AG04449 (cell line): ENCODE measurements at regions not wholly inside any gene's neighbourhood (a gene's known extent, or its start where the extent isn't known, plus 50 kb on each side); places are given as distances from the start of the nearest gene placed in this dataset.

Experiments used
- CTCF ChIA-PET: fragments of 350-600 bp; formaldehyde crosslinking; extraction: SDS; loops from one replicate; lab custom pipeline; 2021; ENCODE audit warnings: antibody characterized with exemption; lab: Yijun Ruan, JAX
- POLR2A ChIA-PET: fragments of 400-600, 350-600 bp; formaldehyde crosslinking; extraction: SDS; loops from one replicate; lab custom pipeline; 2020; ENCODE audit warnings: antibody characterized with exemption, inconsistent platforms; lab: Yijun Ruan, JAX
- DNase-seq: peaks from one replicate; pipeline ENCODE4 v3.0.0-alpha.2; 2010; ENCODE audit warnings: low read depth, low spot score
- H3K4me3 ChIP-seq: 2 replicates; pipeline ENCODE4 v1.5.1; 2011; ENCODE audit warnings: low read depth, mild to moderate bottlenecking, control low read depth, low read length
- TF ChIP-seq, protein P1 (sequence below): IDR thresholded peaks from one replicate; pipeline ENCODE4 v1.5.1; 2011; ENCODE audit warnings: mild to moderate bottlenecking, moderate library complexity, low read length, control low read depth, inconsistent platforms; ENCODE audit not compliant: insufficient read depth; ENCODE audit errors: missing control alignments

DNA sequence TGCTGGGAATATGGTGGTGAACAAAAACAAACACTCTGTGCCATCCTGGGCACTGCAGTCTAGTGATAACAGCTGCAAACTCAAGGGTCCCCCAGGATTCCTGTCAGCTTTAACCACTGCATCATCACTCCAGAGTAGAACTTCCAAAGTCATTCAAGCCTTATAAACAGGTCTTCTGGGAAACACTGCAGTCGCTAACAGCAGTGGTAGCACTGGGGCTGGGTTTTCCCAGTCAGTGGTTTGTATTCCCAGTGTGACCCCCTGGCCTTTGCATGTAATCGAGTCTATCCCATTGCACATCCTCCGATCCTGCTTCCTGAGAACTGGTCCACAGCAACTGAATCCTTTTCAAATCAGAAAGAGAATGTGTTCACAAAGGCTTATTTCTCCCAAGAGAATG lies 623.5 kb downstream of the EDEM1 start:
- DNase-seq: no peak
- TF ChIP-seq, protein P1, sequence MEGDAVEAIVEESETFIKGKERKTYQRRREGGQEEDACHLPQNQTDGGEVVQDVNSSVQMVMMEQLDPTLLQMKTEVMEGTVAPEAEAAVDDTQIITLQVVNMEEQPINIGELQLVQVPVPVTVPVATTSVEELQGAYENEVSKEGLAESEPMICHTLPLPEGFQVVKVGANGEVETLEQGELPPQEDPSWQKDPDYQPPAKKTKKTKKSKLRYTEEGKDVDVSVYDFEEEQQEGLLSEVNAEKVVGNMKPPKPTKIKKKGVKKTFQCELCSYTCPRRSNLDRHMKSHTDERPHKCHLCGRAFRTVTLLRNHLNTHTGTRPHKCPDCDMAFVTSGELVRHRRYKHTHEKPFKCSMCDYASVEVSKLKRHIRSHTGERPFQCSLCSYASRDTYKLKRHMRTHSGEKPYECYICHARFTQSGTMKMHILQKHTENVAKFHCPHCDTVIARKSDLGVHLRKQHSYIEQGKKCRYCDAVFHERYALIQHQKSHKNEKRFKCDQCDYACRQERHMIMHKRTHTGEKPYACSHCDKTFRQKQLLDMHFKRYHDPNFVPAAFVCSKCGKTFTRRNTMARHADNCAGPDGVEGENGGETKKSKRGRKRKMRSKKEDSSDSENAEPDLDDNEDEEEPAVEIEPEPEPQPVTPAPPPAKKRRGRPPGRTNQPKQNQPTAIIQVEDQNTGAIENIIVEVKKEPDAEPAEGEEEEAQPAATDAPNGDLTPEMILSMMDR: no peak
- ChIA-PET POLR2A (no interaction called here), CTCF (no interaction called here)
- H3K4me3 ChIP-seq: no peak overlapping the region

DNA sequence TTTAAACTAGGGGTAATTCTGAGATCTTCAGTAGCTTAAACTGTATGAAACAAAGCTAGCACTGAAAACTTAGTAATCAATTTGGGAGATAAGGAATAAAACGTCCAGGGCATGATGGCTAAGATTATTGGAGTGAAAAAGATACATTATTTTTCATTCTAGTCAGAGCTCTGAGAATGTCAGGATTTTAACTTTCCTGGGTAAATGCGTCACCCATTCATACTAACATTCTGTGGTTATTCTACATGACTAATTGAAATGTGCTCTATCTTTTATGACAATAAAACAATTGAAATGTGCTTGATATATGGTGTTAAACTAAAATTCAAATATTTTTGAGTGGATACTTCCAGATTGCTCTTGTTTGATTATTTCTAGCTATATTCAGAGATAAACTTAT lies 626.0 kb downstream of the EDEM1 start:
- ChIA-PET CTCF (no interaction called here), POLR2A (no interaction called here)
- H3K4me3 ChIP-seq: no peak overlapping the region
- TF ChIP-seq, protein P1: no peak
- no peak for DNase-seq

DNA sequence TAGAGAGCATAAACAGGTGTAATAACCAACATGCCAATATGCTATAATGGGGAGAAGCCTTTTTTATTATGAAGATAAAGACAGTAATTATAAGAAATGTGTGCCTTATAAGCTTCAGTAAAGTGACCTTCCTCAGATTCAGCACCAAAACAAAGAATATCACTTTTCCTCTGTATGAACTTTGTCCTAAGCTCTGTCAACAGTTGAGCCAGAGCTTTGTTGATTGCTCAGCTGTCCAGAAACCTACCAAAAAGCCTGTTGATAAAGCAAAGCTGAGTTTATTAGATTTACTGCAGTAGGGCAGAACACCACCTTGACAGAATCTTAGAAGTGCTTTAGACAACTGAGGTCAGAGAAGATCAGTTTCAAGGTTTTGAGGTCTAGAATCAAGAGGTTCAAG lies 635.3 kb downstream of the EDEM1 start:
- ChIA-PET CTCF (no interaction called here), POLR2A (no interaction called here)
- TF ChIP-seq, protein P1: no peak
- H3K4me3 ChIP-seq: no peak overlapping the region
- no peak for DNase-seq

DNA sequence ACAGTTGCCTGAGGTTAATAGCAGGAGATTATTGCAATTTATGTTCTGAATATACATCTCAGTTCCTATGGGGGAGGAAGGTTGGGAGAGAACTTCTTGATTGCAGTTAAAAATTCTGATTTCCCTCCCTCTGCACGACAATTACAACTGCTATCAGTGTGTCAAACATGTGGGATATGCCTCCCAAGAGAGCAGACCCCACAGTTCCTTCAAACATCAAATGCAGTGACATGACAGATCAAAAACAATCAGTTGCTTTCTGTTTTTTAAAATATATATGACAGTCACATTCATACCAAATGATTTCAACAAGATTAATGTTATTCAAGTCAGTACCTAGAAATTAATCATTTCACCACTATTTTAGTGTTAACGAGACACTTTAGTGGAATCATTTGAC lies 639.0 kb downstream of the EDEM1 start:
- CTCF ChIA-PET: no interaction called here
- no peak overlapping the region for H3K4me3 ChIP-seq
- POLR2A ChIA-PET: no interaction called here
- DNase-seq: no peak
- TF ChIP-seq, protein P1: no peak

DNA sequence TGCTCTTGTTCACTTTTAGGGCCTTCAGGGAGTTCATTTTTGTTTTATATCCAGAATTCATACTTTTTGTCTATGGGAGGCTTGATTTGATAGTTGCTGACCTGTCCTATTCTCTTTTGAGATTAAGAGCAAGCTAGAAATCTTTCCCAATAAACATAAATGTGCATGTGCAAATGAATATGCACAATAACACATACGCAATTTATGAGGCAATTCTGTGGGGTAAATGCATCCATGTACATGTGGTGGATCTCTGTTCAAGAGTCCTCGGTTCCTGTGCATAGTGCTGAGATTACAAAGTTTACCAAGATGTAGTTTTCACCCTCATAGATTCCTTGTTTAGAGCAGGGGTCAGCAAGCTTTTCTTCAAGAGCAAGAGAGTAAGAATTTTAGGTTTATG lies 640.7 kb downstream of the EDEM1 start:
- ChIA-PET POLR2A (no interaction called here), CTCF (no interaction called here)
- TF ChIP-seq, protein P1: no peak
- no peak for DNase-seq
- H3K4me3 ChIP-seq: no peak overlapping the region

DNA sequence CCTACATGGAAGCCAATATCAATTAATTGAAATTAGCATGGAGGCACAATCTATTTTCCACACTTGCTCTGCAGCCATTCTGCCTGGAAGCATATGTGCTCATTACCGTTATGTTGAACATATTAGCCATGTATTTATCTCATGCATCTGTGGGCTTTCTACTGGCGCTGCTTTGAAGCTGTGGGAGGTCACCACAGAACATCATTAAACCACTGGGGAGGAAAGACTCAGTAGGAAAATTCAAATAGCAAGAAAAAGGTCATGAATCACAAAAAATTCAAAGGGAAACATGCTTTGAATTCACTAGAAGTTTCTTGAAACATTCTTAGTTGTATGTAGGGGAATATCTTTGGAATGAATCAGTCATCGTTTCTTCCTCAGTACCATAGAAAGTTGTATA lies 652.5 kb downstream of the EDEM1 start:
- TF ChIP-seq, protein P1: no peak
- no peak for DNase-seq
- H3K4me3 ChIP-seq: no peak overlapping the region
- ChIA-PET CTCF (no interaction called here), POLR2A (no interaction called here)
